ENCODE measurements at regions not wholly inside any gene's neighbourhood (a gene's known extent, or its start where the extent isn't known, plus 50 kb on each side); places are given as distances from the start of the nearest gene placed in this dataset.
"Not testable (repeated sequence)": the region's sequence is repeated elsewhere in the genome, so short reads cannot be mapped to it uniquely, and the experiment has no call there.

DNA sequence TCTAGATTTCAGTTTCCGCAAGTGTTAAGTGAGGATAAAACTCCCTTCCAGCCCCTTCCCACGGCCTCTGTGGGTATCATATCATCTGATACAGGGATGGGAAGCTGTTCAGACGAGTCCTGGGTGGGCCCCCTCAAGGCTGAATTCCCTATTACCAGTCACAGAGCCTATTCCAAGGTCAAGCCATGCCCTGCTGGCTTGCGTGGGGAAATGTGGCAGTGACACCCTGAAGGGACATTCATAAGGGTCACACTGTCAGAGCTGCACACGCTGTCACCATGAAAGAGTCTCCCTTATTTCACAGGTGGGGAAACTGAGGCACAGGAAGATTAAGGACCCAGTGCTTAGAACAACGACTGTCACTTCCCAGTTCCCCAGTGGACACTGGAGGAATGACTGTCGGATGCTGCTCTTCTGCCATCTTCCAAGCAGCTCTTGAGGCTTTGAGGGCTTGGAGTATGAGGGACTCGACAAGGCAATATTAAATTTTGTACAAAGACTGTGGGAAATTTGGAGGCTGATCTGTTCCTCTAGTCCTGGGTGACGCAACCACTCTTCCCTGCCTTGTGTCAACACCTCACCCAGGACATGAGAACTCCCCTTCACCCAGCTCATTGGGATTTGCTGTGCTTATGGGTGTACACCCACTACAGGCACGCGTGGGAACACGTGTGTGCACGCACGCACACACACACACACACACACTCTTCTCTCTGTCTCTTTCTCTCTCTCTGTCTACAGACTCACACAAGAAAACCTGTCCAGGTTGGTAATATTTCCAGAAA, 386.0 kb downstream of the RPS24 start:
- H3K4me3 ChIP-seq (replicated peaks; ENCODE audit: low read depth, low read length), result no peak overlapping the region
- TF ChIP-seq, protein P1, sequence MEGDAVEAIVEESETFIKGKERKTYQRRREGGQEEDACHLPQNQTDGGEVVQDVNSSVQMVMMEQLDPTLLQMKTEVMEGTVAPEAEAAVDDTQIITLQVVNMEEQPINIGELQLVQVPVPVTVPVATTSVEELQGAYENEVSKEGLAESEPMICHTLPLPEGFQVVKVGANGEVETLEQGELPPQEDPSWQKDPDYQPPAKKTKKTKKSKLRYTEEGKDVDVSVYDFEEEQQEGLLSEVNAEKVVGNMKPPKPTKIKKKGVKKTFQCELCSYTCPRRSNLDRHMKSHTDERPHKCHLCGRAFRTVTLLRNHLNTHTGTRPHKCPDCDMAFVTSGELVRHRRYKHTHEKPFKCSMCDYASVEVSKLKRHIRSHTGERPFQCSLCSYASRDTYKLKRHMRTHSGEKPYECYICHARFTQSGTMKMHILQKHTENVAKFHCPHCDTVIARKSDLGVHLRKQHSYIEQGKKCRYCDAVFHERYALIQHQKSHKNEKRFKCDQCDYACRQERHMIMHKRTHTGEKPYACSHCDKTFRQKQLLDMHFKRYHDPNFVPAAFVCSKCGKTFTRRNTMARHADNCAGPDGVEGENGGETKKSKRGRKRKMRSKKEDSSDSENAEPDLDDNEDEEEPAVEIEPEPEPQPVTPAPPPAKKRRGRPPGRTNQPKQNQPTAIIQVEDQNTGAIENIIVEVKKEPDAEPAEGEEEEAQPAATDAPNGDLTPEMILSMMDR (IDR thresholded peaks at IDR 0.05; ENCODE audit: low read depth, low read length, missing control alignments), result no peak
- DNase-seq (ENCODE audit: extremely low read depth, low read depth), result no peak

DNA sequence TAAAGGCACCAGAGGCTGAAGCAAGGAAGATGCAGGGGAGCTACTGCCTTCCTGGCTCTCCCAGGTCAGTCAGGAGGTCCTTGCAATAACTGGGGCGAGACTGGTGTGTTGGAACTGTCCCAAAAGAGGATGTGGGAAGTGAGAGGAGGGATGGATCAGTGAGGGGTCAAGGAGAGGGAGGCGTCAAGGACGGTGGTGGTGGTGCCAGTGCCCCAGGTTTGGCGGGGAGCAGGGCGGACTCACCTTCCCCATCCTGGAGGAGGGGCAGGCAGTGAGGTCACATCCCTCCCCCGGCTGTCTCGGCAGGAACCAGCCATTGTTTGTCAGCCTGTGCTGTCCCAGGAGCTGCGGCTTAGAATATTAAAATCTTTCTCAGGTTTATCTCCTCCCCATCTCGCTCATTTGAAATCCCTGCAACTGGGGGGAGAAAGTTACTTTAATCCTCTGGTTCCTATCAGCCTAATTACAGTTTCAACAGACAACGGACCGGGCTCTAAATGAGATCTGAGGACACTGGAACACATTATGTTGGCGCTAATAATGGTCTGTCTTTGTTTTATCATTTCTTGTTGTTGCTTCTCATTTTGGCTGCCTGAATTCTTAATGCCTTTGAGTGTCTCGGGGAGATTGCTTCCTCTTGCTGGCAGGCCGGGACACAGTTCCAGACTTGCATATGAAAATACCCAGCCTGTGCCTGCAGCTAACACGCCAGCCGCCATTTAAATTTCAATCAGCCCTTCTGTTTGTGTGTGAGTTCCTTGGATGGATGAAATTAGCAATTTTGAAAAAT, 387.5 kb downstream of the RPS24 start:
- TF ChIP-seq, protein P1 (IDR thresholded peaks at IDR 0.05; ENCODE audit: low read depth, low read length, missing control alignments), result no peak

DNA sequence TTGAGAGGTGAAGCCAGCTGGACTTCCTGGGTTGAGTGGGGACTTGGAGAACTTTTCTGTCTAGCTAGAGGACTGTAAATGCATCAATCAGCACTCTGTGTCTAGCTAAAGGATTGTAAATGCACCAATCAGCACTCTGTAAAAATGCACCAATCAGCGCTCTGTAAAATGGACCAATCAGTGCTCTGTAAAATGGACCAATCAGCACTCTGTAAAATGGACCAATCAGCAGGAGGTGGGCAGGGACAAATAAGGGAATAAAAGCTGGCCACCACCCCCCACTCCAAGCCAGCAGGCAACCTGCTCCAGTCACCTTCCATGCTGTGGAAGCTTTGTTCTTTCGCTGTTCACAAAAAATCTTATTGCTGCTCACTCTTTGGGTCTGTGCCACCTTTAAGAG, 390.4 kb downstream of the RPS24 start:
- not testable (repeated sequence) for DNase-seq (ENCODE audit: extremely low read depth, low read depth); H3K4me3 ChIP-seq (replicated peaks; ENCODE audit: low read depth, low read length)

More for the DNA sequence above, 387.5 kb downstream of the RPS24 start:
- H3K4me3 ChIP-seq (replicated peaks; ENCODE audit: low read depth, low read length), result no peak overlapping the region
- no peak for DNase-seq (ENCODE audit: extremely low read depth, low read depth)

DNA sequence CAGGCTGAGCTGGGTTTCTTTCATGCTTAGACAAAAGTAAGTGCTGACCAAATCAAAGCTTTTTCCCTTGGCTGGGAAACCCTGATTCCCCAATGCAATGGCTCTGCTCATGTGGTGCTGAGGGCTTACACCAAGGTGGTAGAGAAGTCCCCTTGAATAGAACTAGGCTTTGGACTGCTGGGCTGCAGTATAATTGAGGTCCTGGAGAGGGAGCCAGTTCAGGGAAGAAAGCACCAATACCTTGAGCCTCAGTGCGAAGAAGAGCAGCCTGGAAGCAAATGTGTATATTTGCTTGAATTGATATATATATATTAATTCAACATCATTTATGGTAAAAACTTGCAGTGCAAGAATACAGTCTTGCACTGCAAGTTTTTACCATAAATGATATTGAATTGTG, 391.1 kb downstream of the RPS24 start:
- no peak for DNase-seq (ENCODE audit: extremely low read depth, low read depth)
- TF ChIP-seq, protein P1 (IDR thresholded peaks at IDR 0.05; ENCODE audit: low read depth, low read length, missing control alignments), result peak; percentile 38
- H3K4me3 ChIP-seq (replicated peaks; ENCODE audit: low read depth, low read length), result no peak overlapping the region

DNA sequence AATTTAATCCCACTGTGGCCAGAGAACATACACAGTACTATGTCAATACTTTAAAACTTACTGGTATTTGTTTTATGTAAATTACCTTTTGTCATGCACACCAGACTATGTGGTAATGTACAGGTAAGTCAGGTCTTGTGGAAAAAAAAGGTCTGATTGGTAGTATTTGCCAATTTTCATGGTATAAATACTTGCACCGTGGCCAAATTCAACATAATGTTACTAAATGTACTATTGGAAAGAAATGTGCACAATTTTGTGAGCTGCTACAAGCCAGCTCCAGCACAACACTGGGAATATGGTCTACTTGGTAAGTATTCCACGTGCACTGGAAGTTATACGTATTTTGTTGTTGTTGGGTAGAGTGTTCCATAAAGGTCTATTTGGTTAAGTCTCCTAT, 392.5 kb downstream of the RPS24 start:
- TF ChIP-seq, protein P1 (IDR thresholded peaks at IDR 0.05; ENCODE audit: low read depth, low read length, missing control alignments), result no peak
- DNase-seq (ENCODE audit: extremely low read depth, low read depth), result no peak
- H3K4me3 ChIP-seq (replicated peaks; ENCODE audit: low read depth, low read length), result no peak overlapping the region

DNA sequence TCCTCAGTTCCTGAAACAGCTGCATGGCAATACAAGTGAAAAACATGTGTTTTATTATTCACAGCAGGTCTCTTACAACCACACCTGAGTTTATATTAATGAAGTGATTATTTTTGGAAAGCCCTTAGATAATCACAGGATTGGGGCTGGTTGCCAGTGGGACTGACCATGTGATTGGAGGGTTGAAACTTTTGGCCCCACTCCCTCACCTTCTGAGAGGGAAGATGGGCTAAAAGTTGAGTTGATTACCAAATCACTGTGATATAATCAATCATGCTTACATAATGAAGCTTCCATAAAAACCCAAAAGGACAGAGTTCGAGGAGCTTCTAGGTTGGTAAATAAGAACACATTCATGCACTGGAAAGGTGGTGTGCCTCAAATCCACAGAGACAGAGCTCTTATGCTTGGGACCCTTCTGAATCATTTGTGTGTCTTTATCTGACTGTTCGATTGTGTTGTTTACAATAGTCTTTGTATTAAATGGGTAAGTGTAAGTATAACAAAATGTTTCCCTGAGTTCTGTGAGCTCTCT, 393.9 kb downstream of the RPS24 start:
- TF ChIP-seq, protein P1 (IDR thresholded peaks at IDR 0.05; ENCODE audit: low read depth, low read length, missing control alignments), result no peak
- H3K4me3 ChIP-seq (replicated peaks; ENCODE audit: low read depth, low read length), result no peak overlapping the region

DNA sequence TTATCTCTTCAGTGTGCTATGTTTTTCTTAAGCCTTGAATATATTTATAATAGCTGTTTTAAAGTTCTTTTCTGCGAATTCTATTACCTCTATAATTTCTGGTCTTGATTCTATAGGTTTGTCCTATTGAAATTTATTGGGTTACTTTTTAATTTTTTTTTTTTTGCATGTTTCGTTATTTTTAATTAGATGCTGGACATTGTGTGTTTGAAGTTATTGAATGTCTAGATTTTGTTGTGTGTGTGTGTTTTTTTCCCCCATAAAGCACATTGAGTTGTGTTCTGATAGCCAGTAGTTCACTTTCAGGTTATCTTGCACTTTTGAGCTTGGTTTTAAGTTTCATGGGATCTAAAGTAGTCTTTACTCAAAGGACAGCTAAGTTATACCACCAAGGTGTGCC, 394.9 kb downstream of the RPS24 start:
- no peak for DNase-seq (ENCODE audit: extremely low read depth, low read depth)
- no peak overlapping the region for H3K4me3 ChIP-seq (replicated peaks; ENCODE audit: low read depth, low read length)
- TF ChIP-seq, protein P1 (IDR thresholded peaks at IDR 0.05; ENCODE audit: low read depth, low read length, missing control alignments), result no peak

More for the DNA sequence above, 393.9 kb downstream of the RPS24 start:
- no peak for DNase-seq (ENCODE audit: extremely low read depth, low read depth)
